CD4-positive, alpha-beta T cell treated with Interleukin-21 for 1 hour (primary cell): ENCODE measurements at regions not wholly inside any gene's neighbourhood (a gene's known extent, or its start where the extent isn't known, plus 50 kb on each side); places are given as distances from the start of the nearest gene placed in this dataset.

Experiments
- DNase-seq: peaks from one replicate; pipeline ENCODE4 v3.0.0-alpha.2; 2020

- no peak for DNase-seq
These were observed 822.3 kb upstream of the TENM3 start for GRCh38 chr4:181420950-181421349.

GRCh38 chr4:181424362-181425016, 818.7 kb upstream of the TENM3 start:
- DNase-seq: no peak

GRCh38 chr4:181427076-181427475, 816.1 kb upstream of the TENM3 start:
- DNase-seq: no peak

- no peak for DNase-seq
These were observed 812.2 kb upstream of the TENM3 start for GRCh38 chr4:181431006-181431405.

GRCh38 chr4:181431661-181432060, 811.5 kb upstream of the TENM3 start:
- no peak for DNase-seq

GRCh38 chr4:181432335-181432734, 810.9 kb upstream of the TENM3 start:
- no peak for DNase-seq

- DNase-seq: no peak
These were observed 805.3 kb upstream of the TENM3 start for GRCh38 chr4:181437895-181438294.

- DNase-seq: no peak
These were observed 804.6 kb upstream of the TENM3 start for GRCh38 chr4:181438641-181439040.

- no peak for DNase-seq
These were observed 800.2 kb upstream of the TENM3 start for GRCh38 chr4:181443021-181443420.

GRCh38 chr4:181465826-181466225, 777.4 kb upstream of the TENM3 start:
- no peak for DNase-seq

- no peak for DNase-seq
These were observed 774.8 kb upstream of the TENM3 start for GRCh38 chr4:181468451-181468850.

- DNase-seq: no peak
These were observed 772.9 kb upstream of the TENM3 start for GRCh38 chr4:181470306-181470705.

GRCh38 chr4:181475359-181475758, 767.8 kb upstream of the TENM3 start:
- no peak for DNase-seq

GRCh38 chr4:181475781-181476507, 767.3 kb upstream of the TENM3 start:
- DNase-seq: no peak

- DNase-seq: no peak
These were observed 766.7 kb upstream of the TENM3 start for GRCh38 chr4:181476508-181476890.

- DNase-seq: no peak
These were observed 765.6 kb upstream of the TENM3 start for GRCh38 chr4:181477591-181477990.

- DNase-seq: no peak
These were observed 764.5 kb upstream of the TENM3 start for GRCh38 chr4:181478656-181479055.

GRCh38 chr4:181479141-181479540, 764.1 kb upstream of the TENM3 start:
- no peak for DNase-seq

GRCh38 chr4:181484396-181484795, 758.8 kb upstream of the TENM3 start:
- no peak for DNase-seq

GRCh38 chr4:181488926-181489325, 754.3 kb upstream of the TENM3 start:
- no peak for DNase-seq

GRCh38 chr4:181498148-181498547, 745.1 kb upstream of the TENM3 start:
- no peak for DNase-seq

GRCh38 chr4:181502611-181503010, 740.6 kb upstream of the TENM3 start:
- DNase-seq: no peak

- DNase-seq: no peak
These were observed 739.4 kb upstream of the TENM3 start for GRCh38 chr4:181503687-181504390.

GRCh38 chr4:181504924-181505323, 738.3 kb upstream of the TENM3 start:
- DNase-seq: no peak
